MM.1S (cell line): ENCODE measurements at regions not wholly inside any gene's neighbourhood (a gene's known extent, or its start where the extent isn't known, plus 50 kb on each side); places are given as distances from the start of the nearest gene placed in this dataset.
"Not testable (repeated sequence)": the region's sequence is repeated elsewhere in the genome, so short reads cannot be mapped to it uniquely, and the experiment has no call there.

ENCODE experiments used
- EZH2 ChIP-seq: fragments of 300-600 bp; sonication (generic); optimal IDR thresholded peaks from 2 replicates; pipeline ENCODE3; 2017; ENCODE audit warnings: low read depth, mild to moderate bottlenecking, antibody characterized with exemption, low read length, mixed read lengths
- EZH2phosphoT487 ChIP-seq: fragments of 300-600 bp; sonication (generic); IDR thresholded peaks from 2 replicates; pipeline ENCODE4 v1.6.1; 2018; ENCODE audit warnings: antibody characterized with exemption, low read length
- TF ChIP-seq, protein P1 (sequence below): fragments of 300-600 bp; sonication (generic); IDR thresholded peaks from 2 replicates; pipeline ENCODE4 v1.5.1; 2016; ENCODE audit warnings: antibody characterized with exemption, low read length, mixed read lengths

- TF ChIP-seq, protein P1, sequence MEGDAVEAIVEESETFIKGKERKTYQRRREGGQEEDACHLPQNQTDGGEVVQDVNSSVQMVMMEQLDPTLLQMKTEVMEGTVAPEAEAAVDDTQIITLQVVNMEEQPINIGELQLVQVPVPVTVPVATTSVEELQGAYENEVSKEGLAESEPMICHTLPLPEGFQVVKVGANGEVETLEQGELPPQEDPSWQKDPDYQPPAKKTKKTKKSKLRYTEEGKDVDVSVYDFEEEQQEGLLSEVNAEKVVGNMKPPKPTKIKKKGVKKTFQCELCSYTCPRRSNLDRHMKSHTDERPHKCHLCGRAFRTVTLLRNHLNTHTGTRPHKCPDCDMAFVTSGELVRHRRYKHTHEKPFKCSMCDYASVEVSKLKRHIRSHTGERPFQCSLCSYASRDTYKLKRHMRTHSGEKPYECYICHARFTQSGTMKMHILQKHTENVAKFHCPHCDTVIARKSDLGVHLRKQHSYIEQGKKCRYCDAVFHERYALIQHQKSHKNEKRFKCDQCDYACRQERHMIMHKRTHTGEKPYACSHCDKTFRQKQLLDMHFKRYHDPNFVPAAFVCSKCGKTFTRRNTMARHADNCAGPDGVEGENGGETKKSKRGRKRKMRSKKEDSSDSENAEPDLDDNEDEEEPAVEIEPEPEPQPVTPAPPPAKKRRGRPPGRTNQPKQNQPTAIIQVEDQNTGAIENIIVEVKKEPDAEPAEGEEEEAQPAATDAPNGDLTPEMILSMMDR = not testable (repeated sequence)
- not testable (repeated sequence) for TF ChIP-seq EZH2, EZH2phosphoT487
Observed at GRCh38 chr16:29149912-29150311, 165.1 kb downstream of the LAT start.
